Progenitor cell of endocrine pancreas (in vitro differentiated cells): ENCODE measurements at regions not wholly inside any gene's neighbourhood (a gene's known extent, or its start where the extent isn't known, plus 50 kb on each side); places are given as distances from the start of the nearest gene placed in this dataset.

ENCODE experiments used
- DNase-seq: peaks from one replicate; pipeline ENCODE4 v3.0.0; 2021; ENCODE audit warnings: low spot score; ENCODE audit not compliant: unreplicated experiment
- H3K27ac Mint-ChIP-seq: 2 replicates; pipeline ENCODE4 v1.8.0; 2021; ENCODE audit warnings: mild to moderate bottlenecking, moderate library complexity, mixed read lengths
- H3K27me3 Mint-ChIP-seq: 2 replicates; pipeline ENCODE4 v1.8.0; 2021; ENCODE audit warnings: mixed read lengths
- H3K36me3 Mint-ChIP-seq: 2 replicates; pipeline ENCODE4 v1.8.0; 2022; ENCODE audit warnings: mixed read lengths; ENCODE audit not compliant: insufficient read depth
- H3K4me1 Mint-ChIP-seq: 2 replicates; pipeline ENCODE4 v1.8.0; 2021; ENCODE audit warnings: low read depth, mixed read lengths
- H3K4me3 Mint-ChIP-seq: 2 replicates; pipeline ENCODE4 v1.8.0; 2021; ENCODE audit warnings: low read depth, mild to moderate bottlenecking, moderate library complexity, mixed read lengths
- H3K9me3 Mint-ChIP-seq: 2 replicates; pipeline ENCODE4 v1.8.0; 2021; ENCODE audit warnings: low read depth, mixed read lengths
- CTCF ChIP-seq: fragments of 200-600 bp; sonication (generic); IDR thresholded peaks from one replicate; pipeline ENCODE4 v1.5.0; 2021; ENCODE audit warnings: antibody characterized with exemption, mild to moderate bottlenecking; ENCODE audit not compliant: unreplicated experiment

- H3K4me3 Mint-ChIP-seq = no peak overlapping the region
- peak overlapping the region; percentile 30 for H3K27ac Mint-ChIP-seq
- no peak for DNase-seq
- no peaks in the 10 kb centered on the region for H3K36me3 Mint-ChIP-seq
- H3K4me1 Mint-ChIP-seq = peaks cover 30% of the 10 kb centered on the region
- H3K9me3 Mint-ChIP-seq = no peaks in the 10 kb centered on the region
- H3K27me3 Mint-ChIP-seq = peaks cover 65% of the 10 kb centered on the region
- no peak for TF ChIP-seq CTCF
Observed at GRCh38 chr1:22349362-22350043, 102.1 kb upstream of the ZBTB40 start.

GRCh38 chr1:22350171-22350923, 101.3 kb upstream of the ZBTB40 start:
- Mint-ChIP-seq H3K4me1 (peaks cover 30% of the 10 kb centered on the region), H3K27me3 (peaks cover 56% of the 10 kb centered on the region), H3K27ac (no peak overlapping the region), H3K9me3 (no peaks in the 10 kb centered on the region), H3K4me3 (no peak overlapping the region), H3K36me3 (no peaks in the 10 kb centered on the region)
- TF ChIP-seq CTCF = no peak
- DNase-seq = no peak

- H3K4me1 Mint-ChIP-seq = peaks cover 30% of the 10 kb centered on the region
- no peak overlapping the region for H3K27ac Mint-ChIP-seq
- DNase-seq = no peak
- no peaks in the 10 kb centered on the region for H3K36me3 Mint-ChIP-seq
- no peaks in the 10 kb centered on the region for H3K9me3 Mint-ChIP-seq
- H3K27me3 Mint-ChIP-seq = peaks cover 48% of the 10 kb centered on the region
- TF ChIP-seq CTCF = no peak
- H3K4me3 Mint-ChIP-seq = no peak overlapping the region
Observed at GRCh38 chr1:22350924-22351767, 100.5 kb upstream of the ZBTB40 start.

GRCh38 chr1:22351768-22352080, 99.9 kb upstream of the ZBTB40 start:
- Mint-ChIP-seq H3K27ac (no peak overlapping the region), H3K27me3 (peaks cover 45% of the 10 kb centered on the region), H3K9me3 (no peaks in the 10 kb centered on the region), H3K36me3 (no peaks in the 10 kb centered on the region), H3K4me3 (no peak overlapping the region), H3K4me1 (peaks cover 30% of the 10 kb centered on the region)
- no peak for DNase-seq
- no peak for TF ChIP-seq CTCF

- Mint-ChIP-seq H3K27ac (no peak overlapping the region), H3K4me1 (peaks cover 30% of the 10 kb centered on the region), H3K27me3 (peaks cover 50% of the 10 kb centered on the region), H3K9me3 (no peaks in the 10 kb centered on the region), H3K4me3 (no peak overlapping the region), H3K36me3 (no peaks in the 10 kb centered on the region)
- no peak for TF ChIP-seq CTCF
- DNase-seq = no peak
Observed at GRCh38 chr1:22352355-22352754, 99.3 kb upstream of the ZBTB40 start.
